T-cell (primary cell): ENCODE measurements at regions not wholly inside any gene's neighbourhood (a gene's known extent, or its start where the extent isn't known, plus 50 kb on each side); places are given as distances from the start of the nearest gene placed in this dataset.

Experiments
- ATAC-seq, 4 experiments: fragments of 200-7000 bp in 3 of 4; fragments of 150-1000 bp in 1 of 4; cut with Tn5 transposase; replicated peaks in 1 of 4; 1 replicate in 3 of 4; 2 replicates in 1 of 4; pipeline ENCODE4 v1.10.0; 2021; ENCODE audit warnings: moderate library complexity in 3 of 4, mild to moderate bottlenecking in 2 of 4, moderate number of reproducible peaks in 1 of 4
- CTCF ChIA-PET, 2 donors: fragments of 300-600 bp; sonication (Branson Sonifier 250); formaldehyde crosslinking; loops; one replicate each; lab custom pipeline; 2022; ENCODE audit warnings: antibody characterized with exemption in 2 of 2; lab: Charles Lee
- POLR2A ChIA-PET, 2 donors: fragments of 300-600 bp; sonication (Branson Sonifier 250); formaldehyde crosslinking; loops; one replicate each; lab custom pipeline; 2022; ENCODE audit warnings: antibody characterized with exemption in 2 of 2; lab: Charles Lee
- DNase-seq, 35 experiments: peaks; one replicate each; pipeline versions ENCODE4 v3.0.0 to v3.0.0-alpha.2; 2013 to 2023
- H3K27ac ChIP-seq: one replicate; pipeline ENCODE4 v1.5.1; 2013; ENCODE audit warnings: low read length
- H3K27me3 ChIP-seq, 2 experiments: replicated peaks in 1 of 2; 1 replicate in 1 of 2; 2 replicates in 1 of 2; pipeline versions ENCODE4 v1.6.1 to v1.7.0; 2013; ENCODE audit warnings: low read length in 1 of 2, mixed read lengths in 1 of 2; ENCODE audit not compliant: control insufficient read depth in 2 of 2, insufficient read depth in 2 of 2; ENCODE audit errors: extremely low read depth in 1 of 2
- H3K36me3 ChIP-seq, 2 donors: 1 replicate in 1 of 2; 2 replicates in 1 of 2; pipeline versions ENCODE4 v1.6.1 to v1.7.0; 2013; ENCODE audit warnings: low read length in 1 of 2; ENCODE audit not compliant: control insufficient read depth in 2 of 2, insufficient read depth in 1 of 2; ENCODE audit errors: extremely low read depth in 1 of 2
- H3K4me1 ChIP-seq, 2 experiments: 1 replicate in 1 of 2; 2 replicates in 1 of 2; pipeline versions ENCODE4 v1.6.1 to v1.7.0; 2013; ENCODE audit warnings: low read length in 2 of 2, mixed read lengths in 1 of 2; ENCODE audit not compliant: insufficient read depth in 2 of 2, control insufficient read depth in 1 of 2; ENCODE audit errors: extremely low read depth in 1 of 2
- H3K4me3 ChIP-seq, 2 donors: 1 replicate in 1 of 2; 2 replicates in 1 of 2; pipeline versions ENCODE4 v1.5.1 to v1.7.0; 2013; ENCODE audit warnings: mild to moderate bottlenecking in 2 of 2, low read length in 1 of 2, moderate library complexity in 1 of 2; ENCODE audit not compliant: control insufficient read depth in 1 of 2; ENCODE audit errors: extremely low read depth in 1 of 2
- H3K9me3 ChIP-seq: 2 replicates; pipeline ENCODE4 v1.7.0; 2013
- H3K27ac Mint-ChIP-seq, 2 donors: one replicate each; pipeline ENCODE4 v1.8.0; 2020 to 2021; ENCODE audit warnings: mild to moderate bottlenecking in 2 of 2, mixed read lengths in 2 of 2
- H3K27me3 Mint-ChIP-seq, 2 donors: one replicate each; pipeline ENCODE4 v1.8.0; 2021 to 2022; ENCODE audit warnings: mixed read lengths in 2 of 2
- H3K36me3 Mint-ChIP-seq: one replicate; pipeline ENCODE4 v1.8.0; 2021; ENCODE audit warnings: mixed read lengths
- H3K4me1 Mint-ChIP-seq, 3 donors: one replicate each; pipeline ENCODE4 v1.8.0; 2020 to 2022; ENCODE audit warnings: mixed read lengths in 3 of 3, mild to moderate bottlenecking in 1 of 3
- H3K4me3 Mint-ChIP-seq, 3 donors: one replicate each; pipeline ENCODE4 v1.8.0; 2020 to 2022; ENCODE audit warnings: mild to moderate bottlenecking in 3 of 3, mixed read lengths in 3 of 3, moderate library complexity in 3 of 3
- H3K9me3 Mint-ChIP-seq, 3 donors: one replicate each; pipeline ENCODE4 v1.8.0; 2020 to 2022; ENCODE audit warnings: mixed read lengths in 3 of 3
- WGBS: methylation state at CpG from one replicate; pipeline ENCODE4 v1.1.5; 2013; ENCODE audit warnings: missing lambda C conversion rate; ENCODE audit not compliant: insufficient coverage; 5-methylcytosine and 5-hydroxymethylcytosine counted together

GRCh38 chr10:2306081-2306480, 568.8 kb upstream of the ADARB2 start:
- ChIA-PET CTCF (no interaction called here), POLR2A (no interaction called here)
- H3K4me3 Mint-ChIP-seq, result no peak overlapping the region
- Histone ChIP-seq H3K4me3 (no peak overlapping the region), H3K27ac (no peak overlapping the region), H3K36me3 (no peaks in the 10 kb centered on the region), H3K9me3 (no peaks in the 10 kb centered on the region), H3K27me3 (peaks cover 0 to 2% of the 10 kb centered on the region in 2 experiments), H3K4me1 (no peaks in the 10 kb centered on the region)
- no peaks in the 10 kb centered on the region for H3K4me1 Mint-ChIP-seq
- ATAC-seq (no peak), DNase-seq (no peak)
- H3K36me3 Mint-ChIP-seq, result no peaks in the 10 kb centered on the region
- WGBS, result 60% methylated on average over 1 of the region's 1 CpG
- H3K27me3 Mint-ChIP-seq, result peaks cover 4 to 5% of the 10 kb centered on the region in 2 donors
- no peak overlapping the region for H3K27ac Mint-ChIP-seq
- H3K9me3 Mint-ChIP-seq, result peaks cover 0 to 7% (median 0%) of the 10 kb centered on the region in 3 donors

GRCh38 chr10:2303169-2303568, 565.8 kb upstream of the ADARB2 start:
- Histone ChIP-seq H3K4me3 (no peak overlapping the region), H3K27me3 (peaks cover 0 to 2% of the 10 kb centered on the region in 2 experiments), H3K4me1 (no peaks in the 10 kb centered on the region), H3K9me3 (no peaks in the 10 kb centered on the region), H3K36me3 (no peaks in the 10 kb centered on the region), H3K27ac (no peak overlapping the region)
- no peaks in the 10 kb centered on the region for H3K4me1 Mint-ChIP-seq
- H3K27me3 Mint-ChIP-seq, result peaks cover 0 to 4% of the 10 kb centered on the region in 2 donors
- ATAC-seq (no peak), DNase-seq (no peak)
- ChIA-PET CTCF (no interaction called here), POLR2A (no interaction called here)
- H3K36me3 Mint-ChIP-seq, result no peaks in the 10 kb centered on the region
- peaks cover 1 to 11% (median 2%) of the 10 kb centered on the region in 3 donors for H3K9me3 Mint-ChIP-seq
- H3K4me3 Mint-ChIP-seq, result no peak overlapping the region
- 85% methylated on average over 2 of the region's 2 CpGs for WGBS
- no peak overlapping the region for H3K27ac Mint-ChIP-seq

- Histone ChIP-seq H3K4me3 (no peak overlapping the region), H3K36me3 (no peaks in the 10 kb centered on the region), H3K27ac (no peak overlapping the region), H3K4me1 (no peaks in the 10 kb centered on the region), H3K9me3 (no peaks in the 10 kb centered on the region), H3K27me3 (peaks cover 0 to 2% of the 10 kb centered on the region in 2 experiments)
- ChIA-PET POLR2A (no interaction called here), CTCF (no interaction called here)
- WGBS, result 92% methylated on average over 6 of the region's 8 CpGs
- H3K27ac Mint-ChIP-seq, result no peak overlapping the region
- H3K4me3 Mint-ChIP-seq, result no peak overlapping the region
- H3K36me3 Mint-ChIP-seq, result no peaks in the 10 kb centered on the region
- DNase-seq, result no peak
- no peaks in the 10 kb centered on the region for H3K4me1 Mint-ChIP-seq
- no peak for ATAC-seq
- H3K9me3 Mint-ChIP-seq, result peaks cover 1 to 11% (median 2%) of the 10 kb centered on the region in 3 donors
- peaks cover 0 to 4% of the 10 kb centered on the region in 2 donors for H3K27me3 Mint-ChIP-seq
Measured at GRCh38 chr10:2301227-2301626, 563.9 kb upstream of the ADARB2 start.

GRCh38 chr10:2300231-2300630, 562.9 kb upstream of the ADARB2 start:
- ATAC-seq (no peak), DNase-seq (no peak)
- H3K27ac ChIP-seq, result no peak overlapping the region
- Mint-ChIP-seq H3K27me3 (peaks cover 0 to 5% of the 10 kb centered on the region in 2 donors), H3K9me3 (peaks cover 1 to 11% (median 2%) of the 10 kb centered on the region in 3 donors), H3K27ac (no peak overlapping the region), H3K4me1 (no peaks in the 10 kb centered on the region), H3K36me3 (no peaks in the 10 kb centered on the region), H3K4me3 (no peak overlapping the region)
- no peaks in the 10 kb centered on the region for H3K9me3 ChIP-seq
- H3K4me3 ChIP-seq, result no peak overlapping the region
- no peaks in the 10 kb centered on the region for H3K36me3 ChIP-seq
- WGBS, result no CpG with 5 or more reads among the region's 3 CpGs
- H3K4me1 ChIP-seq, result no peaks in the 10 kb centered on the region
- CTCF ChIA-PET, result no interaction called here
- POLR2A ChIA-PET, result no interaction called here
- H3K27me3 ChIP-seq, result peaks cover 0 to 2% of the 10 kb centered on the region in 2 experiments

- ATAC-seq, result no peak
- H3K4me3 Mint-ChIP-seq, result no peak overlapping the region
- no peaks in the 10 kb centered on the region for H3K36me3 ChIP-seq
- H3K36me3 Mint-ChIP-seq, result no peaks in the 10 kb centered on the region
- no peak overlapping the region for H3K27ac Mint-ChIP-seq
- ChIA-PET POLR2A (no interaction called here), CTCF (no interaction called here)
- peaks cover 1 to 6% (median 2%) of the 10 kb centered on the region in 3 donors for H3K9me3 Mint-ChIP-seq
- H3K27ac ChIP-seq, result no peak overlapping the region
- H3K4me1 Mint-ChIP-seq, result no peaks in the 10 kb centered on the region
- H3K27me3 Mint-ChIP-seq, result peaks cover 0 to 5% of the 10 kb centered on the region in 2 donors
- no peaks in the 10 kb centered on the region for H3K9me3 ChIP-seq
- no peak for DNase-seq
- H3K27me3 ChIP-seq, result peaks cover 0 to 2% of the 10 kb centered on the region in 2 experiments
- no peaks in the 10 kb centered on the region for H3K4me1 ChIP-seq
- H3K4me3 ChIP-seq, result no peak overlapping the region
- 92% methylated on average over 2 of the region's 6 CpGs for WGBS
Measured at GRCh38 chr10:2296179-2296891, 559.0 kb upstream of the ADARB2 start.

GRCh38 chr10:2294739-2295138, 557.4 kb upstream of the ADARB2 start:
- Histone ChIP-seq H3K27me3 (peaks cover 0 to 5% of the 10 kb centered on the region in 2 experiments), H3K36me3 (no peaks in the 10 kb centered on the region), H3K4me3 (no peak overlapping the region), H3K9me3 (no peaks in the 10 kb centered on the region), H3K27ac (no peak overlapping the region), H3K4me1 (no peaks in the 10 kb centered on the region)
- Mint-ChIP-seq H3K27me3 (peaks cover 2 to 11% of the 10 kb centered on the region in 2 donors), H3K9me3 (no peaks in the 10 kb centered on the region), H3K27ac (no peak overlapping the region), H3K4me3 (no peak overlapping the region), H3K36me3 (no peaks in the 10 kb centered on the region), H3K4me1 (no peaks in the 10 kb centered on the region)
- ChIA-PET CTCF (no interaction called here), POLR2A (no interaction called here)
- ATAC-seq, result no peak
- 83% methylated on average over 7 of the region's 8 CpGs for WGBS
- no peak for DNase-seq
